Ecto neural progenitor cell (in vitro differentiated cells): ENCODE measurements at regions not wholly inside any gene's neighbourhood (a gene's known extent, or its start where the extent isn't known, plus 50 kb on each side); places are given as distances from the start of the nearest gene placed in this dataset.

Source experiments
- DNase-seq: peaks from one replicate; pipeline ENCODE4 v3.0.0-alpha.2; 2018; ENCODE audit warnings: low spot score

DNA sequence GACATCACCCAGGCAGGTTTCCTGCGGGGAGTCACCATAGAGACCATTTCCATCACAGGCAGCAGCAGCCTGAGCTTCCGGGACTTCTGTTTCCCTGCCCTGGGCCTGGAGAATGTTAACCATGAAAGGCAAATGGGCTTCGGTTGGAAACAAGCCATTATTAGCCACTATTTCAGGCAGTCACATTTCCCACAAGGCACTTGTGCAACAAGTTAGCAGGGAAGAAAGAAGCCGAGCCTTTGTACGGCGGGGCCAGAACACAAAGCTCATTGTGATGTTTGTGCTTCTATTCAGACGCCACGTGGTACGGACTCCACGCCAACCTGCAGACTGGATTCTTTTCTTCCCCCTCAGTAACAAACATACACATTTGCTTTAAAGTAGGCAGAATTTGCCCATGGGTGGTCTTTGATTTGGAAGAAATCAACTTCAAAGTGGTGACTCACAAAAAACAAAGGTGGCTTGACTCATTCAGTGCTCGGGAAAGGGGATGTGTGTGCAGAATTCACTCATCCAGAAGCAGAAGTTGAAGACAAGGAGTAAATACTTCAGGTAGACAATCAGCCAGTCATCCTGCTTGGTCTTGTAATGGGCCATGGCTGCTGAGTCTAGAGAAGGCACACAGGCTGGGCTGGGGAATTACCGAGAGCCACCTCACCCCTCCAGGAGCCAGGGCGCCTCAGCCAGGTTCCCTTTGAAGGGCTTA, 154.2 kb upstream of the PRMT8 start:
- DNase-seq = no peak

DNA sequence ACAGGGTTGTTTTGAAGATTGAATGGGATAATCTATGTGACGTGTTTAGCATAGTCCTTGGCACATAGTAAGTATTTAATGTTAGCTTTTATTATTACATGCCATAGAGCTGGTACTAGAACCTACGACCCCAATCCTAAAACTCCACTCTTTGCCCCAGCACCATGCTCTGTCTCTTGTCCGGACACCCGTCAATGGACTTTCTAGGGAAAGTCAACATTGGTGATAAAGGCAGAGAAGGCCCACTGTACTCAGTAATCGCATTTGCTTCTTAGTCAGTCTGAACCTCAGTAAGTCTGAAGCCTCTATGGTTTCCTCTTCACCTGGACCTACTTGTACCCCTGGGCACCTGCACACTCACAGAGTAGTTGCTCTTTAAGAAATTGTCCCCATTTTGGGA, 153.1 kb upstream of the PRMT8 start:
- DNase-seq = no peak

- no peak for DNase-seq
These were observed 151.8 kb upstream of the PRMT8 start for GRCh38 chr12:3339221-3339620.

DNA sequence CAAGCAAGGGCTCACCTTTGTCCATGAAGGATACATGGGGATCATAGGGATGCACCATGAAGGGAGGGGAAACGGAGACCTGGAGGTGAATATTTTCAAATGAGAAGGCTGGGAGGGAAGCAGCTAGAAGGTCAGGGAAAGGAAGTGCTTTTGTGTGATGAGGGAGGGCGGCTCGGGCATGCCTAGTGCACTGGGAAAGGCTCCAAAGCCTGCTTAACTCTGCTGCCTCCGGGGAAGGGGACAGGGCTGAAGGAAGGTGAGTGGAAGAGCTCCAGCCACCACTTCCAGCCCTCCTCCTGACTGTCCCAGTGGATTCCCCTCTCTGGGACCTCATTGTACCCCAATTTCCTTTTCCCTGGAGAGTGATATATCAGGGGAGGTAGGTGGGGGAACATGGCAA, 149.4 kb upstream of the PRMT8 start:
- DNase-seq = no peak

DNA sequence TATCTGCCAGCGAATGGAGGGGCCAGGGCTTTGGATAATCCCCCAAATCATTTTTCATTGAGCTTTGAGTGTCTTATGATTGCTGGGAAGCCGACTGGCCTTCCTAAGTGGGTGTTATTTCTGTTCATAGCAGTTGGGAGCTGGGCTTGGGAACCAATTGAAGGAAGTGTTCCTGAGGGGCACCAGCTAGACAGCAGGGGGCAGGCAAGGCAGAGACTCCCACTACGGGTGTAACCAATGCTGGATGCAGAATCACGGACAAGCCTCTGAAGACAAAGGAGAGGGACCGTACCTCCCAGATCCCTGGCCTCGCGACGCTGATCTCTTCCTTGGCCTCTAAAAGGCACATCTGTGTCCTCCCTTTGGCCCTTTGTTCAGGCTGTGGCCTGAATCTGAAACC, 149.0 kb upstream of the PRMT8 start:
- DNase-seq = peak; percentile 80

GRCh38 chr12:3348055-3348454, 142.9 kb upstream of the PRMT8 start:
- DNase-seq = no peak

GRCh38 chr12:3350432-3350831, 140.6 kb upstream of the PRMT8 start:
- no peak for DNase-seq

DNA sequence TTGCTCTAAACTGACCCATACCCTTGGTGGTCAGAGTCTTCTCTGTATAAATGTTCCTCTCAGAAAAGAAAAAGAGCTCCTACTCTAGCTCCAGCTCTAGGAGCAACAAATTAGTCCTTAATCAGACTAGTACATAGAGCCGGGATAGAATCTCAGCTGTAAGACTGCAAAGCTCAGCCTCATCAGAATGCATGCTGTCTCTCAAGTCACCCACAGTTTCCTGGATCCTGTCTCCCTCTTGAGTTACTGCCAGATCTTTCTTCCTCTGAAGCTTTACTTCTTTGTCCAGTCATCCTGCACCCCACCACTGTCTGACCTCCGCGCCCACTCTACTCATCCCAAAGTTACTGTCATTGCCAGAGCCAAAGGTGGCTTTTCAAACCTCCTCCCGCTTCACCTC, 139.3 kb upstream of the PRMT8 start:
- DNase-seq = no peak

DNA sequence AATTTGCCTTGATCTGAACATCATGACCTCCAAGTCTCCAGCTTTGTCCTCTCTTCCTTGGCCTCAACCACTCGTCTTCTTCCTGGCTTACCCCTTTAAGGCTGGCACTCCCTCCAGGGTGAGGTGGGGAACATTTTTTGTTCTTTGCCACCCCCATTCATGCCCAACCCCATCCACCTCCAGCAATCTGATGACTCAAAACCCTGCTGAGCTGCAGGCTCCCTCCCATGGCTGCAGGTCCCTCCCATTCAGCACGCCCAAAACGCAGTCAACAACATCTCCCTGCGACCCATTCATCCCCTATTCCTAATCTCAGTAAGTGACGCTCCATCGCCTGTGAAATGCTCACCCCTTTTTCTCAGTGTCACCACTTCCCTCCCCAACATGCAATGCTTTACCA, 138.8 kb upstream of the PRMT8 start:
- DNase-seq = no peak

GRCh38 chr12:3353621-3354020, 137.4 kb upstream of the PRMT8 start:
- no peak for DNase-seq

DNA sequence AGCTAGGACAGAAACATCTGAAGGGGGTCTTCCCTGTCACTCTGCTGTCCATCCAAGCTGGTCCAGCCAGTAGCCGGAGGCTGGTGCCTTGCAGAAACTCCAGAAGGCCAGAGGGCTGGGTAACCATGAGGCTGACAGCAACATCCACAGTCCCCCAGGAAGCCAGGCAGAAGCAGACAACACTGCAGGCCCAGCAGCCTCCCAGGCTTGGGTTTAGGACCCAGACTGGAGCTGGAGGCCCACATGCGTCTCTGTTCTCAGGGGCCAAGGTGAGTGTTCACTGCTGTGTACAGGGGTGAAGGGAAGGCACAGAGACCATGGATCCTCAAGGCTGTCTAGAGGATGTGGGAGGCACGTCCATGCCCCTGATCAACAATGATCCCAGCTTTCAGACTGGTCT, 136.4 kb upstream of the PRMT8 start:
- no peak for DNase-seq

GRCh38 chr12:3355378-3355900, 135.6 kb upstream of the PRMT8 start:
- DNase-seq = no peak

GRCh38 chr12:3357950-3358525, 133.0 kb upstream of the PRMT8 start:
- DNase-seq = no peak

GRCh38 chr12:3359478-3359877, 131.5 kb upstream of the PRMT8 start:
- no peak for DNase-seq

DNA sequence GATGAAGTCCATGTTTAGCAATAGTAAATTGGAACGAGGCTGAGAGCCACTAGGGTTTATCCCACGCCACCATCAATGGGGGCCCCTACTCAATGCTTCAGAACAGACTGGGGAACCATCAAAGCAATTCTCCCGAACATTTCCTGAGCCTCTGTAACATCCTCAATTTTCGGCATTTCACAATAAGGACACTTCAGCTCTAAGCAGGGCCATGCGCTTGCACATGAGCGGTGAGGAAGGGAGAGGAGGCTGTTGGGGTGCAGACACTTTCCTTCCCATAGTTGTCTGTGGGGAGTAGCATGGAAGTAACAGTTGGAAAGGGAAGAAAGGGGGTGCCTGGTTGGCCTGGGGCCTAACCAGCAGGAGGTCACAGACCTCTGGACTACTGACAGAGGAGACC, 129.9 kb upstream of the PRMT8 start:
- DNase-seq = no peak

- DNase-seq = no peak
These were observed 128.3 kb upstream of the PRMT8 start for GRCh38 chr12:3362737-3363136.

GRCh38 chr12:3363608-3364007, 127.4 kb upstream of the PRMT8 start:
- DNase-seq = no peak

GRCh38 chr12:3364226-3364625, 126.8 kb upstream of the PRMT8 start:
- no peak for DNase-seq

DNA sequence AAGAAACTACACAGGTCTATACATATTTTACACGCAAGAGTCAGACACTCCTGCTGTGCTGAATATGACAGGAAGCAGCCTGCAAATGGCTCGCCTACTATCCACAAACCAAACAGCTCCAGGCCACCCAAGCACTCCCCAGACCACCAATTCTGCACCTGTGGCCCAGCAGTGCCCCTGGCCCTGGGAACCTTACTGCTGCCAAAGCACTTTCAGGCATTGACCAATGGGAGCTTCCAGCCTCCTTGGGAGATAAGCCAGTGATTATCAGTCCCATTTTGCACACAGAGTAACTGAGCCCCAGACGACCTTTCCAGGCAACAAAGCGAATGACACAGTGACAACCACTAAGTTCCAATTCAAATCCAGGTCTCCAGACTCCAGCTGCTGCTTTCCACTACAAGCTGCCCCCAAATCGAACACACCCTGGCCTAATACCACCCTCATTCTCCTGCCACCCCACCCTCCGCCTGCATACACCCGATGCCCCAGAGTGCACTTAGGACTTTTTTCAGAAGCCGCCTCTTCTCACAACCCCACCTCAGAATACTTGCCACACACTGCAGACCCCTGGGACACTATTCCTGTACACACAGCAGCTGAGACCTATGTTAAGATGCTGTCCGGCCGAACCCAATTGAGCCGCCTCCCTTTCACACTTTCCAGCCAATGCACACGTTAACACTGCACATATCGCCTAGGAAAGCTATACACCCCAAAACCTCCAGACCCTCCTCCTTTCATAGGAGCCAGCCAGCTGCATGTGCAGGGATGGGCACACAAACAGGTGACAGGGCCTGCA, 126.1 kb upstream of the PRMT8 start:
- no peak for DNase-seq

DNA sequence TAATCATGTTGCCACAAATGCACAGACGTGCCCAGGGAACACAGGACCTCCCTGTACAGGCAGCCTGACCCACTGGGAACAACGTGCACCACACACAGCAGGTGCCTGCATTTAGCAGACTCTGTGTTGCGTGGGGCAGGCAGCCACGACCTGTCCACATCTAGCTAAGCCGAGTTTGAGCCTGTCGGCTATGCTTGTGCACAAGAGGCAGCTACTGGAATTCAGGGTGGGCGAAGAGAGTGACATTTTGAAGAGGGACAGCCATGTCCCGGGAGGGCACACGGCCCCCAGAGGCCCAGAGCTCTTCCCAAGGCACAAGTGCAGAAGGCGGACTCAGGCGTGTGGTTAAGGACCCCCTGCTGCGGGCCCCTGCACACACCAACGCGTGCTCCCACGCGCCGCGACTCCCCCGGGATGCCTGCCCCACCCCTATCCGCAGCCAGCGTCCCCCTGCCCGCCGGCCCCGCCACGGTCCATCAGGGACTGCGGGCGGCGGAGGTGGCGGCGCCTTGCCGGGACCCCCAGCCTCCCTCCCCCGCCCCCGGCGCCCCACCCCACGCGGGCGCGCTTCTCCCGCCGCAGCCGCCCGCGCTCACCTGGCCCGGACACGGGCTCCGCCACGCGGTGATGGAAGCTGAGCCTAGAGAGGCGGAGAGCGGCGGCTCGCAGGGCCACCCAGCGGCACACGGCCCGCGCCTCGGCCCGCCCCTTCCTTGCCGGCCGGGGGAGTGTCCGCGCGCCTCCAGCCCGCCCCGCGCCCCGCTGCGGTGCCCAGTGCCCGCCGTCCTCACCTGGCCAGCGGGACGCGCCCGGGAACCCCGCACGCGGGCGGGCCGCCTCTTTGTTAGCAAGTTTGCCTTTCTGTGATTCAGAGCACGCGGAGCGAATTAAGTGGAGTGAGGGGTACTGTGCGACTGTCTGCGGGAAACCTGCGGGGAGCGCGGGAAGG, 125.3 kb upstream of the PRMT8 start:
- peak; percentile 83 for DNase-seq

DNA sequence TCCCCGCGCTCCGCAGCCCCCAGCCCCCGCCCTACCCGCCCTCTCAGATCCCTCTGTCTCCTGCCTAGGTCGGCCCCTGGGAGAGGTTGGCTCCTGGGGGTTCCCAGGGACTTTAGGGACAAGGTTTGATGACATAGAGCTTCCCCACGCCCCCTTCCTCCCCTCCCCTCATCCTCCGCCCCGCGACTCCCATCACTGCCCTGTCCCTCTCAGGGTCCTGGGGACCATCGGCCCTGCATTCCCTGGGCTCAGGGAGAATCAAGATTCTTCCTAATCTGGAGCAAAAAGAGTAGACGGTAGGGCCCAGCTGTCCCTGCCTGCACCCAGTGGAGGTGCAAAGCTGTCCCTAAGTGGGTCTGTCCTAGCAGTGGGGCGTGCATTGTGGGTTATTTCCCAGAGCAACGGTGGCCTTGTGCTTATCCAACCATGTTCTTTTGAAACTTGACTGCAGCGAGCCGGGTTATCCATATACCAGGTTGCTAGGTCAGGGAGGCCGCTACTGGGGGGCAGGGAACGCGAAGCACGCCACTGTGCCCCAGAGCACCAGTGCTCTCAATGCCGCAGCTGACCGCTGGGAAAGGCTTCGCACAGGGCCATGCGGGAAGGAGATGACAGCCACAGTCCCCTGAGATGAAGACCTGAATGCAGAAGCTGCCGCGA, 124.4 kb upstream of the PRMT8 start:
- no peak for DNase-seq
